HepG2 (cell line): ENCODE measurements at regions not wholly inside any gene's neighbourhood (a gene's known extent, or its start where the extent isn't known, plus 50 kb on each side); places are given as distances from the start of the nearest gene placed in this dataset.

Experiments used
- JUND ChIP-seq: sonication (generic); formaldehyde crosslinking; IDR thresholded peaks from 2 replicates; pipeline ENCODE4 v1.8.0; 2022; ENCODE audit warnings: mild to moderate bottlenecking, missing genetic modification reagents
- POLR2AphosphoS2 ChIP-seq: IDR thresholded peaks from 2 replicates; pipeline ENCODE4 v1.6.1; 2011; ENCODE audit warnings: low read depth, low read length, improper control_type of control experiment
- RCOR2 ChIP-seq: IDR thresholded peaks from 2 replicates; pipeline ENCODE4 v1.6.1; 2016; ENCODE audit warnings: missing biosample characterization, missing genetic modification reagents
- SP4 ChIP-seq: sonication (generic); formaldehyde crosslinking; IDR thresholded peaks from 2 replicates; pipeline ENCODE4 v1.8.1; 2023; ENCODE audit warnings: mild to moderate bottlenecking, missing genetic modification reagents
- TF ChIP-seq, protein P1 (sequence below): sonication (generic); formaldehyde crosslinking; IDR thresholded peaks from 2 replicates; pipeline ENCODE4 v1.4.0; 2020; ENCODE audit warnings: missing genetic modification reagents

DNA sequence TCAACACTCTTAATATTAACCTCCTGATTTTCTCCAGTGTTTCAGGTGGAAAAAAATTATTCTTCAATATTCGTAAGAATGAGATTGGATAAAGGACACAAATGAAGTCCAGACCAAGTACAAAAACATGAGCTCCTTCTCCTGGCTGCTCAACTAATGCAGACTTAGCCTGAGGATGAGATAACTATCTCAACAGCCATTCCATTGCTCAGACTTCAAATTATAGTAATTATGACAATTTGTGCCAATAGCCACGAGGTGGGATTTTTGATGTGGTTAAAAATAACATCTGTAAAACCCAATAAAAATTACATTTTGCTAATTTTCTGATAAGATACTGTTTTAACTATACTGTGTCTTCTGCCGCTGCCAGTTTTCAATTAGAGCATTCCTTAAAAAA lies 323.6 kb downstream of the SOX2 start:
- TF ChIP-seq, protein P1, sequence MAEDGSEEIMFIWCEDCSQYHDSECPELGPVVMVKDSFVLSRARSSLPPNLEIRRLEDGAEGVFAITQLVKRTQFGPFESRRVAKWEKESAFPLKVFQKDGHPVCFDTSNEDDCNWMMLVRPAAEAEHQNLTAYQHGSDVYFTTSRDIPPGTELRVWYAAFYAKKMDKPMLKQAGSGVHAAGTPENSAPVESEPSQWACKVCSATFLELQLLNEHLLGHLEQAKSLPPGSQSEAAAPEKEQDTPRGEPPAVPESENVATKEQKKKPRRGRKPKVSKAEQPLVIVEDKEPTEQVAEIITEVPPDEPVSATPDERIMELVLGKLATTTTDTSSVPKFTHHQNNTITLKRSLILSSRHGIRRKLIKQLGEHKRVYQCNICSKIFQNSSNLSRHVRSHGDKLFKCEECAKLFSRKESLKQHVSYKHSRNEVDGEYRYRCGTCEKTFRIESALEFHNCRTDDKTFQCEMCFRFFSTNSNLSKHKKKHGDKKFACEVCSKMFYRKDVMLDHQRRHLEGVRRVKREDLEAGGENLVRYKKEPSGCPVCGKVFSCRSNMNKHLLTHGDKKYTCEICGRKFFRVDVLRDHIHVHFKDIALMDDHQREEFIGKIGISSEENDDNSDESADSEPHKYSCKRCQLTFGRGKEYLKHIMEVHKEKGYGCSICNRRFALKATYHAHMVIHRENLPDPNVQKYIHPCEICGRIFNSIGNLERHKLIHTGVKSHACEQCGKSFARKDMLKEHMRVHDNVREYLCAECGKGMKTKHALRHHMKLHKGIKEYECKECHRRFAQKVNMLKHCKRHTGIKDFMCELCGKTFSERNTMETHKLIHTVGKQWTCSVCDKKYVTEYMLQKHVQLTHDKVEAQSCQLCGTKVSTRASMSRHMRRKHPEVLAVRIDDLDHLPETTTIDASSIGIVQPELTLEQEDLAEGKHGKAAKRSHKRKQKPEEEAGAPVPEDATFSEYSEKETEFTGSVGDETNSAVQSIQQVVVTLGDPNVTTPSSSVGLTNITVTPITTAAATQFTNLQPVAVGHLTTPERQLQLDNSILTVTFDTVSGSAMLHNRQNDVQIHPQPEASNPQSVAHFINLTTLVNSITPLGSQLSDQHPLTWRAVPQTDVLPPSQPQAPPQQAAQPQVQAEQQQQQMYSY (CRISPR knock-in tag), result no peak
- no peak for TF ChIP-seq JUND
- TF ChIP-seq RCOR2, result no peak
- TF ChIP-seq SP4 (CRISPR knock-in tag), result no peak
- no peak for TF ChIP-seq POLR2AphosphoS2
